Stimulated activated CD8-positive, alpha-beta memory T cell treated with anti-CD3 and anti-CD28 coated beads, Interleukin-7, amount 100 ng/mL, for 48 hours (primary cell): ENCODE measurements at regions not wholly inside any gene's neighbourhood (a gene's known extent, or its start where the extent isn't known, plus 50 kb on each side); places are given as distances from the start of the nearest gene placed in this dataset.
"Not testable (repeated sequence)": the region's sequence is repeated elsewhere in the genome, so short reads cannot be mapped to it uniquely, and the experiment has no call there.

ENCODE experiments used
- DNase-seq, 2 donors: peaks; one replicate each; pipeline ENCODE4 v3.0.0-alpha.2; 2020; ENCODE audit warnings: low read depth in 1 of 2; ENCODE audit errors: extremely low read depth in 1 of 2

DNA sequence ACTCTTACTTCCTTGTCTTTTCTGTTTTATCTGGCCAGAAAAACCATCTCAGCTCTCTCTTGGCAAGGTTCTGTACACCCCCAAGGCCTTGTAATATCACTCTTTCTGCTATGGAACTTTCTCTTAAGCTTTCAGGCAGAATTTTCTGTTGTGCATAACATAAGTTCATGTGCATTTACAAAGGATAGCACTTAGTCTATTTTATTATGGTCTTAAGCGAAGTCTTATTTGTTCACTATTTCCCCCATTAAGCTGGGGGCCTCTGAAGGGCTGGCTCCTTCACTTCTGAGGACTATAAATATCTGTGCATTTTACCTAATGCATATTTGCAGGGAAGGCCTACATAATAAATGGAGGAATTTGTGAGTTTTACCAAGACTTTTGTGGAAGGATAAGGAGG, 1393.4 kb downstream of the FAM181B start:
- DNase-seq, result no peak

GRCh38 chr11:81339521-81339920, 1394.1 kb downstream of the FAM181B start:
- no peak for DNase-seq

- DNase-seq, result no peak
These were observed 1395.9 kb downstream of the FAM181B start for GRCh38 chr11:81337756-81338155.

- DNase-seq, result no peak
These were observed 1401.4 kb downstream of the FAM181B start for GRCh38 chr11:81332276-81332675.

- no peak for DNase-seq
These were observed 1401.9 kb downstream of the FAM181B start for GRCh38 chr11:81331611-81332235.

DNA sequence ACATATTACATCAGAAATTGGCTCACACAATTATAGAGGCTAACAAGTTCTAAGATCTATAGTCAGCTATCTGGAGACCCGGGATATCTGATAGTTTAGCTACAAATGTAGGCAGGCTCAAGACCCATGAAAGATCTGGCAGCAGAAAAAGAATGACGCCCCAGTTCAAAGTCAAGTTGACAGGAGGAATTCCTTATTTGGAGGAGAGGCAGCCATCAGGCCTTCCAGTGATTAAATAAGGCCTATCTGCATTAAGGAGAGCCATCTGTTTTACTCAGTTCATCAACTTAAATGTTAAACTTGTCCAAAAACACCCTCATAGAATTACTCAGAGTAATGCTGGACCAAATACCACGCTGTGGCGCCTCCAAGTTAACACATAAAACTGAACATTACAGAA, 1402.6 kb downstream of the FAM181B start:
- no peak for DNase-seq

DNA sequence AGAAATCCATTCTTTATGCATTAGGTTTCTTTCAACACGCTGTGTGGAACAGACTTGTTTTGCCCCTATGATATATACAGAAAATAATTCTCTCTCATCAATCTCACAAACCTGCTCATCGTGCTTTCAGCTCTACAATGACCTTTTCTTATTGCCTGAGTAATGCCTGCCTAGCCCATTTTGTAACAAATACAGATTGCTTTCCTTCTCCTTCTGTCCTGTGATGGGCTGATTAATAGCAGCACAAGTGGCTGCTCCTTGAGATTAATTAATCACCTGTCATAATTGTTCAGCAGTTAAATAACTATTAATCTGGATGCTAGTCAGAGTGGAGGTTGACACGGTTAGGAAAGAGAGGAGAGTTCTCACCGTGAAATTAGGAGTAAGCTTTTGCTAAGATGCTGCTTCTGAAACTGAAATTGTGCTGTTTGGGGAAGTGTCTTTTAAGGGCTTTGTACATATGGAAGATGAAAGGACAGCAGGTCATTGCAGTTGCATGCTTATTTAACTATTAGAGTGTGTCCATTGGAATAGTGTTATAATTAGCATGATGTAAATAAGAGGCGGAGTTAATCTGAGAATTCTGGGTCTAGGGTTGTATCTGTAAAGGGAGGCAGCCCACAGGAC, 1430.5 kb downstream of the FAM181B start:
- no peak for DNase-seq

DNA sequence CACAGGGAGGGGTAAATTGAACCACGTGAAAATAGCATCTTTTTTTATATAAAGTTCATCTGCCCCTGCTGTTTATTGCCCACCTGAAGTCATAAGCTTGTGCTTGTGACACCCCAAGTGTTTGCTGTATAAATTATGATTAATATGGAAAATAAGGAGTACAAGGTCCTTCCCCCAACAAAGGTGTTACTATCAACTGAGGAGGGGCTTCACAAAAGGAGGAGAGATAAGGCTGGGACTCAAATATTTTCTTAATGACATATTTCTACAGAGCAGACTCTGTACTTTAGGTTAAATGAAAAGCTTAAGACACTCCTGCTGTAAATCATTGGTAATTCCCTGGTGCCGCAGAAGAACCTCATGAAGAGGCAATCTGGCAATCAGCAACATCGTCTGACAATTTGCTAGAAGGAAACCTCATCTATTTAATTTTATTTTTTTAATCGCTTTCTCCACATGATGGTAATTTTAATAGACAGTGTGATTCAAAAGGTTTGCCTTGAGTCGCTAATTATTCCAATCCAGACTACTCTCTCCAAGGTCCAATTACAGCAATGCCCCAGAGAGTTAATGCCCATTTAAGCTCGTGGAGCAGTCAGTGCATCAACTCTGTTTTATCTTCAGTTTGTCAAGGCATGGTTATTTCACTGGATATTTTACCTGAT, 1432.4 kb downstream of the FAM181B start:
- no peak for DNase-seq

- DNase-seq, result no peak
These were observed 1446.7 kb downstream of the FAM181B start for GRCh38 chr11:81286959-81287358.

DNA sequence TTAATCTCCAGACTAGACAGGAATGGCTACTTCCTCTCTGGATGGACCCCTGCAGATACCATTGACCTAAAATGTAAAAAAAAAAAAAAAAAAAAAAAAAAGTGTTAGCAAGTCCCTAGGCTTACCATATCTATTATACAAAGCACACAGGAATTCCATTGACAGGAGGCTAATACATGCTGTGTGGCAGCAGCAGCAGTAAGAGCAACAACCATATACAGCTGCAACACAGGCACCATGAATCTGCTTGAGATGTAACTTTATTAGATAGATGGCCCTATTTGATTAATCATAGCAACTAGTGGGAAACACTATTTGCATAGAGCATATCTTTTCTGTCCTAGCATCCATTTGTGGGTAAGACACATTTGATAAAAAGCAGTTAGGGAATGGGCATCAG, 1447.1 kb downstream of the FAM181B start:
- DNase-seq, result no peak

DNA sequence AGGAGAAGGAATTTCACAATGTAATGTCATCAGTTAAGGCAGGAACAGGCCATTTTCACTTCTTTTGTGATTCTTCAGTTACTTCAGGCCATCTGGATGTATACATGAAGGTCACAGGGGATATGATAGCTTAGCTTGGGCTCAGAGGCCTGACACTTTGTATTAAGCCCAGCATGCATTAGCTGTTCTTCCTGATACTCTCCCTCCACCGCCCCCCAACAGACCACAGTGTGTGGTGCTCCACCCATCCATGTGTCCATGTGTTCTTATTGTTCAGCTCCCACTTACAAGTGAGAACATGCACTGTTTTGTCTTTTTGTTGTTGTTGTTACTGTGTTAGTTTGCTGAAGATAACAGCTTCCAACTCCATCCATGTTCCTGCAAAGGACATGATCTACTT, 1453.4 kb downstream of the FAM181B start:
- not testable (repeated sequence) for DNase-seq

DNA sequence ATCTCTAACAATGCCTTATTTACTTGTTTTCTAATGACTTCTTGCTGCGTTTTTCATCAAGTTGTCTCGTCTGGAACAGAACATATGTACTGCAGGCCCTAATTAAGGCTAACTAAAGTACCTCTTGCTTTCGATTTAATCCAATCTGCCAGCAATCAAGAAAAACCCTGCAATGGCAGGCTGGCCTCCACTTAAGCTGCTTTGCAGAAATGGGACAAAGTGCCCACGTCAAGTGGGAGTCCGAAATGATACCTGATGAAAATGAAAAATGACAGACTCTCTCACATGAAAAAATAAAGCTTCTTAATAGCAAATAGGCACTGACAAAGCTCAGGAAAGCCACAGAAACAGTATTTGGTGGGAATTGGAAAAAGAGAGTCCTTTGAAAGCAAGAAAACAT, 1454.7 kb downstream of the FAM181B start:
- DNase-seq, result no peak

DNA sequence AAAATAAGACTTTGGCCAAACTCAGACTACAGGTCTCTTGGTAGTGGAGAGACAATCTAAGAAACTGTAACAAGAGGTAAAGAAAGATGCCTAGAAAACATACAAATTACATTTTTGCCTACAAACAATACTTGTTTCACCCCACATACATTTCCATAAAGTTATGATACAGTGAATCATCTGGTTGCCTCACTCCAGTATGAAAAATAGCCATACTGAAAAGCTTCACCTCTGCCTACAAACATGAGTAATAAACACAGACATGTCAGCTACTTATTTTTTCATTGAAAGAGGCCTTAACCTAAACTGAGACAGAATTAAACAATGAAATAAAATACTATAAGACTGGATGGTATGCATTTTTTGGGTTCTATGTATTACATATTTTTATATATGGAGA, 1463.0 kb downstream of the FAM181B start:
- no peak for DNase-seq

GRCh38 chr11:81267246-81267645, 1466.4 kb downstream of the FAM181B start:
- no peak for DNase-seq

GRCh38 chr11:81259471-81259870, 1474.2 kb downstream of the FAM181B start:
- DNase-seq, result no peak

DNA sequence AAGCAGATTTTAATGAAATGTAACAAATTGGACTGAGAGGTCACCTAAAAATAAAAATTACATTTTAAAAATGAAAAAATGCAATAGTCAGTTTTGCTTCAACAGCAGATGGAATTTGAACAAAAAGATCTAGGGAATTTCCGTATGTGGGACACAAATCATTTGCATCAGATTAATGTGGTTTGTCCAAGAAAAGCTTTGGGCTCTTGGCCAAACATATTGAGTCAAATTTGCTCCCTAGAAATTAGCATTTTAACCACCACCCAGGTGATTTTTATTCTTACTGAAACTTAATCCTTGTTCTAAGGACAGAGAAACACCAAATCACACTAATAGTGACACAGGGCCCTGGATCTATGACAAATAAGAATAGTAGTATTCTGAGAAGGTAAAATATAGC, 1477.8 kb downstream of the FAM181B start:
- DNase-seq, result no peak

DNA sequence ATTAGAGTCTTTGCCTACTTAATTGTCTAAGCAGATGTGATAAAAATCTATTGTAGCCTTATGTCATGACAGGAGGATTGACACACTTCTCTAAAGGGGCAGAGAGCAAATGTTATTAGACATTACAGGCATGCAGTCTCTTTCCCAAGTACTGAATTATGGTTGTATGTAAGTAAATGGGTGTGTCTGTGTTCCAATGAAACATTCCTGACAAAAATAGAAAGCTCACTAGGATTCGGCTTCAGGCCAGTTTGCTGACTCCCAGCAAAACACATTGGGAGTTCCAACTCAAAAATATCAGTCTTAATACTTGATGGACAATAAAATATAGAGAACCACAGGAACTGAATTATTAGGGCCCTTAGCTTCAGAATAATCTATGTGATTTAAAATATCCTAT, 1480.4 kb downstream of the FAM181B start:
- no peak for DNase-seq

- no peak for DNase-seq
These were observed 1486.7 kb downstream of the FAM181B start for GRCh38 chr11:81246941-81247340.

DNA sequence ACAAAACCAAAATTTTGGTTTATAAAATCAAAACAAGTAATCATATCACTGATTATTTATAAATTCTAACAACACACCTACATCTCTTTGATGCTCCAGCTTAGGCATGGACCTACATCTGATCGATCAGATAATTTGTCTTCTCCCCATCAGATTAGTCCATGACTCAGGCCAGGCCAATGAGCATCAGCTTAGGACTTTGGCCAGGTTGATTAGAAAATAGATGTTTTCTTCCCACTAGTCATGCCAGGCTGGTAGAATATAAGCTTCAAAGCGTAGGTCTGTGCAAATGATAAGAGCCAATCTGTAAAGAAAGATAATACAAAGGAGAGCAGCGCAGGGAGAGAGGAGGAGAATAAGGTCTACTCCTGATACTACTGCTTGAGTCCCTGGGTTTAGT, 1487.9 kb downstream of the FAM181B start:
- DNase-seq, result no peak

GRCh38 chr11:81241672-81242275, 1491.9 kb downstream of the FAM181B start:
- no peak for DNase-seq

- no peak for DNase-seq
These were observed 1496.5 kb downstream of the FAM181B start for GRCh38 chr11:81237139-81237538.

DNA sequence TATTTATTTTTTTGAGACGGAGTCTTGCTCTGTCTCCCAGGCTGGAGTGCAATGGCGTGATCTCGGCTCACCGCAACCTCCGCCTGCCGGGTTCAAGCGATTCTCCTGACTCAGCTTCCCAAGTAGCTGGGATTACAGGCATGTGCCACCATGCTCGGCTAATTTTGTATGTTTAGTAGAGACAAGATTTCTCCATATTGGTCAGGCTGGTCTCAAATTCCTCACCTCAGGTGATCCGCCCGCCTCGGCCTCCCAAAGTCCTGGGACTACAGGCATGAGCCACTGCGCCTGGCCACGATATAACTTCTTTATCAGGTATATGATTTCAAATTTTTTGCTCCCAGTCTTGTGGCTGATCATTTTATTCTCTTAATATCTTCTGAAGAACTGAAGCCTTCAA, 1506.3 kb downstream of the FAM181B start:
- not testable (repeated sequence) for DNase-seq
